ENCODE measurements at regions not wholly inside any gene's neighbourhood (a gene's known extent, or its start where the extent isn't known, plus 50 kb on each side); places are given as distances from the start of the nearest gene placed in this dataset.

DNA sequence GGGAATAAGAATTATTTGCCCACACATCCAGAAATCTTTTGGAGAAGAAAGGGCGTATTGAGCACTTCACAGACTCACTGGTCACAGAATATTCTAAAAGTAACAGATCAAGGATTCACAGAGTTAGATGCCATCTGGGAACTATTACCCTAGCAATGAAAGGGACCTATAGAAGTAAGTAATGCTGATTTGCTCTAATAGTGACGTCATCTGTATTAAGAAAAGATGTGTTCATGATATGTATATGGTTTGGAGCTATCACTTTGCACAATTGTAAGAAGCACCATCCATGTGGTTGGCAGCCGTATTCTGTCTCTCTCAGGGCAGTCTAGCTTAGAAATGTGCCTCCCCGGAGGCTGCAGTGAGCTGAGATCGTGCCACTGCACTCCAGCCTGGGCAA, 52.8 kb upstream of the SV2C start:
- DNase-seq: no peak

DNA sequence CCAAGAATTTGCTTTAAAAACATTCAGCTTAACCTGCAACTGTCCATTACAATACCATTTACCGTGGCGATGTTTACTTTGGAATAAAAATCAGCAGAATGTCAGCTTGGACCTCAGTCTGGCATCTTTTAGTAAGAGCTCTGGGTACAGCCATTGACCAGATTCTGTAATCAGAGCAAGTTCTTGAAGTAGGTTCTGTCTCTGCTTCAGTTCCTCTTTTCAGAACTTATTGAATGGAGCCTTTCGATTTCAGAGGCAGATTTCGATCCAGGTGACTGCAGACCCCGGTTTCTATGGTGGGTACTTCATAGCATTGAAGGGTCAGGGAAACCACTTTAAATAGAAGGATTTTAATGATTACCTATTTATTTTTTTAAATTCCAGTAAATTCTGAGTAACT, 53.4 kb upstream of the SV2C start:
- no peak for DNase-seq

DNA sequence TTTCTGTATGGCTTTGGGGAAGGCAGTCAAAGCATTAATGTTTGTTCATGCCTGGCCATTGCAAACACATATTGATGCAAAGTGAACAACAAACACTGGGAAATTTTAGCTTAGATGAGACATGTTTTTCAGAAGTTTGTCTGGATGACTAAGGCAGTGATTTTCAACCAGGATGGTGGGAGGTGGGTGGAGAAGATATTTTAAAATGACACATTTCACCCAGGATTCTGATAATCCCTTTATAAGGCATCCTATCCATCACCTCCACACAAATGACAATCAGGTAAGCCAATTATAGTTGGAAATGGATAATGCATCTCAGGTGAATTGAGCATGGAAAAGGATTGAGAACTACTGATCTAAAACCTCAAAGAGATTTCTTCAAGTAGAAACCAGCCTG, 57.4 kb upstream of the SV2C start:
- DNase-seq: no peak

DNA sequence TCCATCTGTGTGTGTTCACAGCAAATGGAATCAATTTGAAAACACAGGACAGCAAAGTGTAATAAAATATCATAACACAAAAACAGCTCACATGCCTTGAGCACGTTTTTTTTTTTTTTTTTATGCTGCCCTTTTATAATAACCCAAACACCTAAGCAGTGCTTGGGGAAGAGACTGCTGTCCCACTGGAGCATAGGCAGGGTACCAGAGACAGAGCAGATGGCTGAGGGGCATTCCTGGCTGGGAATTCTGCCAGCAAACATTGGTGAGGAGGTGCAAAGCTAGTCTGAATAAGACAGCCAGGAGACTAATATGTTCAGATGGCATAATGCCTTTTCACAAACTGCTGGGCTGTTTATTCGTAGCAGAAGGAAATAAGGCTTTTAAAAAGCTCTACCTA, 58.1 kb upstream of the SV2C start:
- peak; percentile 78 for DNase-seq

DNA sequence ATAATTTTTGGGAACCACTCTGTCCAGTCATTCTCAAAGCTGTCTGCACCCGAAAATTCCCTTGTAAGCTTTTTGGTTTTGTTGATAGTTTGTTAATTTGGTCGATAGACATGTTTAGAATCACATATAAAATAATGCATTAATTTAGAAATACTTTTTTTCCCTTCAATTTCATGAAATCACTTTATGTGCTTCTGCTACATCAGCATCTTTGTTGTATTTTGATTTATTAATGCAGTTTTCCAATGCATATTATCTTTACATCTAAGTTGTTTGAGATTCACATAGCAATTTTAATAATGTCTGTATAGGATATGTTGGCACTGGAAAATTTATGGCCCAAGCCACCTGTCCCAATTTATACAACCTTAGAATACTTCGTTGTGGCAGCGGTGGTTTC, 60.6 kb upstream of the SV2C start:
- DNase-seq: no peak

DNA sequence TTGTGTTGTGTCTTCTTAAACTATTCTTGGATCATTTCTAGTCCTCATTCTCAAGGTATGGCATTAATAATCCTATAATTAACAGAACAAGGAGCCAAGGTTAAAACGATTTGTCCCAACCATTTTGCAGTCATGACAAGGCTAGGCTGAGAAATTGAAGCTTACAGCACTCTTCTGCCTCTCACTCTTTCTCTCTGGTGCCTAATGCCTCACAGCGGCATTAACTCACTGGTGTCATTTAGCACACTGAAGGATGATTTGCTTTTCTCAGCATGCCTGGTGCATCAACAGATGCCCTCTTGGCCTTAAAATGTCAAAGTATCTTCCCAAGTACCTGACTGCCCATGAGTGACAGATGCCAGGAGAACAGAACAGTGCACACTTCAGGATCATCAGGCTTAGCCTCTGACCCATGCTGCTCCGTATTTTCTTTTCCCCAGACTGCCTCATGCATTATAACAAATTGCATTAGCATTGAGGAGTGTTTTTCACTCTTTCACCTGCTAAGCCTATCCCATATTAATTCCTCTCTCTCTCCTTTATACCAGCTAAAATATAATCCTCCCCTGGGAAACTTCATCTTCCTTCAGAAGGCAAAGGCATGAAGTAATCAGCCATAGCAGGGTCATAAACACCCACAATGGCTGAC, 61.1 kb upstream of the SV2C start:
- DNase-seq: peak; percentile 97

DNA sequence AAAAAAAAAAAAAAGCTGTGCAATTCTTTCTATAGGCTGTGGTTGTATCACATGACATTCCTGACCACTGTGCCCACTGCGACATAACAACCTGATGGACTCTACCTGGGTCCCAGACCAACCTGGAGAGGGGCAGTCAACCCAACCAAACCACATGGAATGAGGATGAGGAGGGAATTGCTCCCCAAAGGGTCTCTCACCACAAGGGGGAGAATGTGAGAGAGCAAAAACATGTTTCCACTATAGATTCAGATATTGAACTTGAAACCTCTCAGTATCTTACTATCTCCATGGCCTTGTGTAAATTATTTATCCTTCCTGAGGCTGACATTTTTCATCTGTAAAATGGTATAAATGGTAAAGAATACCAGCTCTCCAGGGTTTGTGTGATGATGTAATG, 66.9 kb upstream of the SV2C start:
- no peak for DNase-seq

DNA sequence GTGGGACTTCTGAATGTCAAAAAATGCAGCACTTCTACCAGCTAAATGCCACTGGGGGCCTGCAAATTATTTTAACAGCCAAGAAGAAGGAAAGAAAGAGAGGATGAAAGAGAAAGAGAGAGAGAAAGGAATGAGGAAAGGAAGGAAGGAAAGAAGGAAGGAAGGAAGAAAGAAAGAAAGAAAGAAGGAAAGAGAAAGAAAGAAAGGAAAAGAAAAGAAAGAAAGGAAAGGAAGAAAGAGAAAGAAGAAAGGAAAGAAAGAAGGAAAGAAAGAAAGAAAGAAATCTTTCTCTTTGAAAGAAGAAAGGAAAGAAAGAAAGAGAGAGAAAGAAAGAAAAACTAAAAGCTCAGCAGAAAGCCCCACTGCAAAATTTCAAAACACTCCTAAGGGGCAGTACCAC, 69.2 kb upstream of the SV2C start:
- no peak for DNase-seq

DNA sequence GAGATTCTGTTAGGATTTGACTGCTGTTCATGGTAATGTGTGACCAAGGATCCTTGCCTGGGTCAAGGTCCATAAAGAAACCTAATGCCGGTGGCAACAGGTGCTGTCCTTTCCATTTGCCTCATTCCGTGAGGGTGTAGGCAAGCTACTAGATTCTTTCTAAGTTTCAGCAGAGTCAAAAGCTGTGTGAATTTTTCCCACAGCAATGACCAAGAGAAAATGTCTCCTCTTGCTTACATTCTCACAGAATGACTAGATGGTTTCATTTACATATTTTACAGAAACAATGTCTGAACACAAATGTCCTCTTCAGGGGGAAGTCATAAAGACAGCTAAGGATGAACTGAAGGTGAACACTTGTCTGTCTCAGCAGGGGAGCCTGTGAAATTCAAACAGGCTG, 75.3 kb upstream of the SV2C start:
- no peak for DNase-seq

DNA sequence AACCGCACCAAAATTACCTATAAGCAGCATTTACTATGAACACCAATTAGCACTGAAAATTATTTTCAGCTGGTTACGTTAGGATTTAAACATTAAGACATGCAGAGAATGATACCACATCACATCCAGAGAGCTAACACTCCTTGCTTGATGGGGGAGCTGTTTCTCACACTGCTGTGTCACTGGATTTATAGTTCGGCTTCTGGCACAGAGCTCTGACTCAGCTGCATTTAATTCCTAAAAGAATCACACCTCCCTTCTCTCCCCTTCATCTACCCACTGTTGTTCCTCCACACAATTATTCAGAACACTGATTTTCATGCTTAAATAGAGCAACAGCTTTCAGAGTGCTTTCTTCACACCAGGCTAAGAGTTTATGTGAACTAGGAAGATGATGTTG, 82.6 kb upstream of the SV2C start:
- DNase-seq: no peak

DNA sequence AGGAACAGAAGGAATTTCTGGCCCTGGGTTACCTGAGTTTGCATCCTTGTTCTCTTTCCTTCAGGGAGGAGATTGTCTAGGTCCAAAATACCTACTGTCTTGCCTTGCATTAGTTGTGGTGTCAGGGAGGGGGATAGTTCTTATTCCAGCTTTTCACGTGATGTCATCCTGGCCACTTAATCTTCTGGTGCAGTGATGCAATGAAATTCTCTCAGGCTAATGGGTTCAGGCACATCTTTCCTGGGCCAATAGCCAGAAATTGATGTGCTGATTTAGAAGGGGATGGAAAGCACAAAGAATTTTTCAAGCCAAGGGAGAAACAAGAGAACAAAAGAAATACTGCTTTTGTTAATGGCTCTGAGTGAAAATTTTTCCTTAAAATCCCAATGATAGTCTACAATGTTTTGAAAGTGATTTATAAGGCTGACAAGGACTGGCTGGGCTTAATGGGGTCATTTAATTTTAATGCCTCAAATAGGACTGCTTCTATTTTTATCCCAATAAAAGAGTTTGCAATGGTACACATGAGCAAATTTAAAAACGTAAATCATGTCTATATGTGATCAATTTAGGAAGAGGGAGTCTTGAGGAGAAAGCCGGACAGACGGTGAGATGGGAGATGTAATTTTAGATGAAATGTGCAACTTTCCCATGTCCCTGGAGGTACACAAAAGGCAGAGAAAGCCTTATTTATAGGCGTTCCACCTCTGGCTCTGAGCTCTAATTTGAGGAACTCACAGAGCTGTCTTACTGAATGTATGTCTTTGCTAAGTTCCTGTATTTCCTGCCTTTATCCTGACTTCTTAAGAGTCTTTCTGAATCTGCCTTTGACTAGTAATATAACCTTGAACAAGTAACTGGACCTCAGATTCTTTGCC, 89.3 kb upstream of the SV2C start:
- DNase-seq: no peak

DNA sequence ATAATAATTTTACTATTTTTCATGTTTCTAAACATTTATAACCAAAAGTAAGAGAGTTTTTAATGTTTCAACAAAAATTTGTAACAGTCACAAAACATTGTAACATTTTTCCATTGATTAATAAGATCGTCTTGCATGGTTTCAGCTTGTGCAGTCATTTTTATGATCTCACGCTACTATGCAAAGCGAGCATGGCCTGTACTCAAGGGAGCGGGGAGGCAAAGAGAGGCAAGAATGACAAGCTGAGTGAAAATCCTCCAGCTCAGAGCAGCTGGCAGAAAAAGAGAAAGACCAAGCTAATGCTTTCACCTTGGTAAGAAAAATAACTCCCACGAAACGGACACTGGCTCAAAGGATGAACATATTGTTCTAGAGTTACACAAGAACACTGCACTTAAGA, 90.0 kb upstream of the SV2C start:
- DNase-seq: no peak

DNA sequence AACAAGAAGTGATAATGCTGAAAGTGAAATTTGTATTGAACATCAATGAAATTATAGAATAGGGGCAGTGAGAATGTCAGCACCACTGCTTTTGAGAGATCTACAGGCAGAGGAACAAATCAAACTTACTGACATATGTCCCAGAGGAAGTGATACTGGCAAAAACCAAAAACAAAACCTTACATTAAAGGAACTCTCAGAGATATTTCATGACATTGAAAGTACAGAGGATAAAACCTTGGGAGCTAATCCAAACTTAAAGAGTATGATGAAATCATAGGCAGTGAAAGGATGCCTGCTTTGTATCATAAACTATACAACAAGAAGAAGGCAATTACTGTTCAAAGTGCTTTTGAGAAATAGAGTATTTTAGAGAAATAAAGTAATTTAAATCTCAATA, 90.4 kb upstream of the SV2C start:
- no peak for DNase-seq

DNA sequence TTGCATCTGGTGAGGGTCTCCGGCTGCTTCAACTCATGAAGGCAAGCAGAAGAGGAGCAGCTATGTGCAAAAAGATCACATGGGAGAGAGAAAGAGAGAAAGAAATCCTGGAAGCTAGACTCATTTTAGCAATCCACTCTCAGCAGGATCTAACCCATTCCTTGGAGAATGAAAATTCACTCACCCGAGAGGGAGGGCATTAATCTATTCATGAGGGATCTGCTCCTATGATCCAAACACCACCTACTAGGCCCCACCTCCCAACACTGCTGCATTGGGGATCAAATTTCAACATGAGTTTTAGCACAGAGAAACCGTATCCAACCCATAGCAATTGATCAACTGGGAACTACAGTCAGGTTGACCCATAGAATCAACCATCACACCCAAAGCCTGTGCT, 98.1 kb upstream of the SV2C start:
- DNase-seq: no peak

DNA sequence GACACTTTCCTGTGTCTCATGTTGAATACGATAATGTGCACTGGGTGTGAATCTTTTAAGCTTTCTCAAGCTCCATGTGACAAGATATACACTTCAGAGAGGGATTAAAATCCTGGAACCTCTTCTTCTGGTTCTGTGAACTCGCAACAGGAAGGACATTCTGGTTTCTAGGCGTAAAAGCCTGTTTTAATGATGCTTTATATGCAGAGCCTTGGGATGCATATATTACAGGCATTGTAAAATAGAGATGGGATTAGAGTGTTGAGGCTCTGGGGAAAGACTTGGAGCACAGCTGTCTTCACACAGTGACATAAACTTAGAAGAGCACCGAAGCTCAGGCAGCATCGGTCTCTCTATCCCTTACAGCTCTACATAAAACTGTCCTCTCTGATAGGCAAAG, 107.7 kb upstream of the SV2C start:
- peak; percentile 74 for DNase-seq

DNA sequence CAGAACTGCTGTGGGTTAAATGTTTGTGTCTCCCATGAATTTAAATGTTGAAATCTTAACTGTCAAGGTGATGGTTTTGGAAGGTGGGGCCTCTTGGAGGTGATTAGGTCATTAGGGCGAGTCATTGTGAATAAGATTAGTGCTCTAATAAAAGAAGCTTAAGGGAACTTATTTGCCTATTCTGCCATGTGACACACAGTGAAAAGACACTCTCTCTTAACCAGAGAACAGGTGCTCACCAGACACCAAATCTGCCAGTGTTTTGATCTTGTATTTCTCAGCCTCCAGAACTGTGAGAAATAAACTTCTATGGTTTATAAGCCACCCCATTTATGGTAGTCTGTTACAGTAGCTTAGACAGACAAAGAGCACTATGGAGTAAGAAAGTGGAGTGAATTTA, 117.9 kb upstream of the SV2C start:
- DNase-seq: no peak

DNA sequence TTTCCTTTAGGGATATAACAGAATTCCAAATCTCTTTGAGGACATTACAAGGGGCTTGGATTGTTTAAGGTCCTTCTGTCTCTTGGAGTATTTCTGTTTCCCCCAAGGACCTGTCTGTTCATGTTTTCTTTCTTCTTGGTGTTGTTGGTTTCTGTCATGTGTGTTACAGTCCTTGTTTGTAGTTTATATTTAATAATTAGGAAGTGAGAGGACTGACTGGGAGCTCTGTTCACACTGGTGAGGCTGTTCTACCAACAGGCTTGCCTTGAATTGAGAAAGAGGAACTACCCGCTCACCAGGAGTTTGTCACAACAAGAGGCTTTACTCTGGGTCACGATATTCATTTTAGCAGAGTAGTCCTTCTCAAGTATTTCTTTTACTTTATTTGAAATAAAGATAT, 119.2 kb upstream of the SV2C start:
- DNase-seq: no peak

DNA sequence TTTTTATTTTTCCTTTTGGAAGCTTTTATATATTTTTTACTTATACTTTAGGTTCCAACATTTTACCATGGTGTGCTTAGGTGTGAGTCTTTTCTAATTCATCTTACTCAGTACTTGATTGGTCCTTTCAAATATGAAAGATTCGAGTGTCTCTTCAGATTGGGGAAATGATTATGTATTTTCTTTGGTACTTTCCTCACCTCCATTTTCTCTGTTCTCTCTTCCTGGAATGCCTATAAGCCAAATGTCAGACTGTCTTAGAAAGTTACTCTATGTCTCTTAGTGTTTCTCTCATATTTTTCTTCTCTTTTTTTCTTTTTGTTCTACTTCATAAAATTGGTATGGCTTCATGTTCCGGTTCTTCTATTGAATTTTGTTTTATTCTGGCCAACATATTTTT, 119.6 kb upstream of the SV2C start:
- no peak for DNase-seq

DNA sequence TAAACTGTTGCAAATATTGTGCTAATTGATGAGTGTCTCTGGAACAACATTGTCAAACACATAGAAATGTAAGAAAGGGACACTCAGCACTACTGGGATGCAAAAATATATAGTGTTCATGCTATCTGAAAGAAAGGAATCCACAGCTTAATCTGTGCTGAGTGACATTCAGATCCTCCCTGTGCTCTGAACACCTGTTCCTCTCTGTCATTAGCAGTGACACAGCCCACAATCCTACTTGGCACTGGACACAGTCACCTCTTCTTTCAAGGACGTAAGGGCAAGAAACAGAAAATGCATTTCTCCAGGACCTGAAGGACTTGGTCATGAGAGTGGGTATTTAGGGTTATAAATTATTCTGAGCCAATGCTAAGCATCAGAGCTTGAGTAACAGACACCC, 121.4 kb upstream of the SV2C start:
- peak; percentile 38 for DNase-seq

DNA sequence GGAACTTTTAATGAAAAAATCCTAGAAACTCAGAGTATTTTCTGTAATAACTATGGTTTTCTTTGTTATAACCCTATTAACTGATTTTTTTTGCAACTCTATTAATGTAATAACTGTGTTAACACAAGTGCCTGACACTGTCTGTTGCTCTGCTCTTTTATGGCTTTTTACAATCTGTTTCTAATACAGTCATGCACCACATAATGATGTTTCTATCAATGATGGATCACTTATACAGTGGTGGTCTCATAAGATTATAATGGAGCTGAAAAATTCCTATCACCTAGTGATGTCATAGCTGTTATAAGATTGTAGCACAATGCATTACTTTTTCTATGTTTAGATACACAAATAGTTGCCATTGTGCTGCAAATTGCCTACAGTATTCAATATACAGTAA, 123.1 kb upstream of the SV2C start:
- DNase-seq: no peak

DNA sequence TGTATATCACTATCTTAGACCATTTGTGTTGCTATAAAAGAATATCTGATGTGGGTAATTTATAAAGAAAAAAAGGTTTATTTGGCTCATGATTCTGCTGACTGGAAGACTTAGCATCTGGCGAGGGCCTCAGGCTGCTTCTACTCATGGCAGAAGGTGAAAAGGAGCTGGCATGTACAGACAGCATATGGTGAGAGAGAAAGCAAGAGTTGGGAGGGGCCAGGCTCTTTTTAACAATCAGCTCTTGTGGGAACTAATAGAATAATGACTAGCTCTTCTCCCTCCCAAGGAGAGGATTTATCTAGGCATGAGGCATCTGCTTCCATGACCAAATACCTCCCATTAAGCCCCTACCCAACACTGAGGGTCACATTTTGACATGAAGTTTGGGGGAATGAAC, 130.2 kb upstream of the SV2C start:
- DNase-seq: no peak

DNA sequence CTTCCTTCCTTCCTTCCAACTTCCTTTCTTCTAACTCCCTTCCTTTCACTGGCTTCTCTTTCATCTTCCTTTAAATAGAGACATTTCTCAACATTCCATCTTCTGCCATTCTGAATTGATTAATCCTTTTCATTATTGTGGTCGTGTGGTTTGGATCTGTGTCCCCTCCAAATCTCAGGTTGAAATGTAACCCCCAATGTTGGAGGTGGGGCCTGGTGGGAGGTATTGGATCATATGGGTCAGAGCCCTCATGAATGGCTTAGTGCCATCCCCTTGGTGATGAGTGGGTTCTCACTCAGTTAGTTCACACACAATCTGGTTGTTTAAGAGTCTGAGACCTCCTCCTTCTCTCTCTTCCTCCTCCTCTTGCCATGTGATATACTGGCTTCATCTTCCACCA, 130.9 kb upstream of the SV2C start:
- no peak for DNase-seq

DNA sequence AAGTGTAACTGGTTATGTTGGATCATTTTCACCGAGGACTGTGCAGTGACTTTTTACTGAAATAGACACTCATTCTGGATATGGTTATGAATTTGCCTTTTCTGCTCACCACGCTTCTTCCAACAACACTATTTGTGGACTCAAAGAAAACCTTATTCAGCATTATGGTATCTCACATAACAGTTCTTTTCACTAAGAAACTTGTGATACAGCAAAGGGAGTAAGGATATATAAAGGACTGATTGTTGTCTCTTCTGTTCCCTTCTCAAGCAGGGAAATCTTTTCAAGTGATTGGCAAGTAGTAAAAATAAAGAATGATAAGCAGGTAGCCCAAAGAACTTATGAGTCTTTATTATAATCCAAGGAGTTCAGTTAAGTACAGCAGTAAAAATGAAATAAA, 131.5 kb upstream of the SV2C start:
- DNase-seq: no peak

DNA sequence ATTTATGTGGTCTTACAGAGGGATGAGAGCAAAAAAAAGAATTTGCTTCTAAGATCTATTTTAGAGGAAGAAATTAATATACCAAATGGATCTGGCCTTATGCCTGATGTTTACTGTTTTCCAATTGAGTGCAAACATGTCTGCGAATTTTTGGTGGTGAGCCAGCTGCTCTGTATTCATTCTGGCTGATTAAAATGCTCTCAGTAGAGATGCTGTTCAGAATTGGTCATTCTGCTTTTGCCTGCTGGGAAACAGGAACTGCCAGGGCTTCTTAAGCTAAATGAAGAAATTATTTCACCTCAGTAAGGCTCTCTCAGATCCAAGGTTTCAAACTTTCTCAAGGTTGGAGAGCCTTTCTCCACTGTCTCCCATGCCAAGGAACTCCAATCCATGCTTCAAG, 132.0 kb upstream of the SV2C start:
- DNase-seq: no peak

DNA sequence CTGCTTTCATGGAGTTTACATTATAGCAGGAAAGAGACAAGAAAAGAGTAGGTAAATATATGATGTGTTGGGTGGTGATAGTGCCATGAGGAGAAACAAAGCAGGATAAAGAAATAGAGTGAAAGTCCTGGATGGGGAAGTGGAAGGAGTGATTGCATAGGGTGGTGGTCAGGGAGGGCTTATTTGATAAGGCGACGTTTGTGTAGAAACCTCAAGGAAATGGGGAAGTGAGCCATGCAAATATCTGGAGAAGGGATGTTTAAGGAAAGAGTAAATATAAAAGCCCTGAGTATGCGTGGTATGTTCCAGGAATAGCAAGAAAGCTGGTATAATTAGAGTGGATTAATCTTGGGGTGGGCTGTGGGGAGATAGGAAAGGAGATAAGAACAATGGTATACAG, 134.7 kb upstream of the SV2C start:
- no peak for DNase-seq
